Right hindlimb (tissue), 1 donor: ENCODE measurements at regions not wholly inside any gene's neighbourhood (a gene's known extent, or its start where the extent isn't known, plus 50 kb on each side); places are given as distances from the start of the nearest gene placed in this dataset.
"Not testable (repeated sequence)": the region's sequence is repeated elsewhere in the genome, so short reads cannot be mapped to it uniquely, and the experiment has no call there.

Experiments used
- DNase-seq: peaks from one replicate; pipeline ENCODE4 v3.0.0-alpha.2; 2018

GRCh38 chr4:27123123-27123768 is 262.6 kb downstream of the STIM2 start:
- DNase-seq: no peak

- no peak for DNase-seq
Observed at GRCh38 chr4:27123769-27124124, 263.1 kb downstream of the STIM2 start.

- not testable (repeated sequence) for DNase-seq
Observed at GRCh38 chr4:27126895-27127294, 266.3 kb downstream of the STIM2 start.

GRCh38 chr4:27128443-27128842 is 267.8 kb downstream of the STIM2 start:
- no peak for DNase-seq

- DNase-seq: no peak
Observed at GRCh38 chr4:27129871-27130366, 269.3 kb downstream of the STIM2 start.

- no peak for DNase-seq
Observed at GRCh38 chr4:27132497-27132896, 271.9 kb downstream of the STIM2 start.

GRCh38 chr4:27140486-27140885 is 279.8 kb downstream of the STIM2 start:
- DNase-seq: no peak

GRCh38 chr4:27141530-27141929 is 280.9 kb downstream of the STIM2 start:
- DNase-seq: no peak

GRCh38 chr4:27142841-27143240 is 282.2 kb downstream of the STIM2 start:
- no peak for DNase-seq

GRCh38 chr4:27145597-27145996 is 285.0 kb downstream of the STIM2 start:
- no peak for DNase-seq

- no peak for DNase-seq
Observed at GRCh38 chr4:27148211-27148895, 287.7 kb downstream of the STIM2 start.

- no peak for DNase-seq
Observed at GRCh38 chr4:27149541-27150212, 289.0 kb downstream of the STIM2 start.

GRCh38 chr4:27152703-27153102 is 292.1 kb downstream of the STIM2 start:
- DNase-seq: no peak

- DNase-seq: peak; percentile 61
Observed at GRCh38 chr4:27154706-27155105, 294.1 kb downstream of the STIM2 start.

GRCh38 chr4:27161191-27161590 is 300.6 kb downstream of the STIM2 start:
- no peak for DNase-seq

GRCh38 chr4:27168783-27169182 is 308.1 kb downstream of the STIM2 start:
- DNase-seq: no peak

GRCh38 chr4:27173280-27173679 is 312.6 kb downstream of the STIM2 start:
- no peak for DNase-seq

- DNase-seq: peak; percentile 44
Observed at GRCh38 chr4:27176400-27176799, 315.8 kb downstream of the STIM2 start.

GRCh38 chr4:27176881-27177280 is 316.2 kb downstream of the STIM2 start:
- DNase-seq: no peak

- DNase-seq: no peak
Observed at GRCh38 chr4:27178061-27178460, 317.4 kb downstream of the STIM2 start.

GRCh38 chr4:27181693-27182092 is 321.1 kb downstream of the STIM2 start:
- DNase-seq: no peak

- no peak for DNase-seq
Observed at GRCh38 chr4:27182211-27182610, 321.6 kb downstream of the STIM2 start.

- no peak for DNase-seq
Observed at GRCh38 chr4:27184508-27185155, 324.0 kb downstream of the STIM2 start.

- DNase-seq: no peak
Observed at GRCh38 chr4:27186710-27187109, 326.1 kb downstream of the STIM2 start.
